Parathyroid adenoma (tissue), 2 donors: ENCODE measurements at regions not wholly inside any gene's neighbourhood (a gene's known extent, or its start where the extent isn't known, plus 50 kb on each side); places are given as distances from the start of the nearest gene placed in this dataset.
"Not testable (repeated sequence)": the region's sequence is repeated elsewhere in the genome, so short reads cannot be mapped to it uniquely, and the experiment has no call there.

Experiments
- H2AFZ ChIP-seq: fragments of 300-600 bp; sonication (generic); one replicate; pipeline ENCODE4 v1.7.0; 2017; ENCODE audit warnings: antibody characterized with exemption, mild to moderate bottlenecking
- H3K27ac ChIP-seq: fragments of 300-600 bp; sonication (generic); one replicate; pipeline ENCODE4 v1.7.0; 2017
- H3K27me3 ChIP-seq: fragments of 300-600 bp; sonication (generic); one replicate; pipeline ENCODE4 v1.7.0; 2017; ENCODE audit warnings: low read length; ENCODE audit not compliant: control insufficient read depth, insufficient read depth
- H3K36me3 ChIP-seq: fragments of 300-600 bp; sonication (generic); one replicate; pipeline ENCODE4 v1.7.0; 2017; ENCODE audit warnings: low read length; ENCODE audit not compliant: control insufficient read depth, insufficient read depth
- H3K4me1 ChIP-seq: fragments of 300-600 bp; sonication (generic); one replicate; pipeline ENCODE4 v1.7.0; 2017; ENCODE audit warnings: control low read depth
- H3K4me2 ChIP-seq: fragments of 300-600 bp; sonication (generic); one replicate; pipeline ENCODE4 v1.7.0; 2017; ENCODE audit warnings: low read length
- H3K4me3 ChIP-seq: fragments of 300-600 bp; sonication (generic); one replicate; pipeline ENCODE4 v1.7.0; 2017; ENCODE audit warnings: low read depth, low read length
- H3K79me2 ChIP-seq: fragments of 300-600 bp; sonication (generic); one replicate; pipeline ENCODE4 v1.7.0; 2017; ENCODE audit warnings: control low read depth
- H3K9ac ChIP-seq: fragments of 300-600 bp; sonication (generic); one replicate; pipeline ENCODE4 v1.7.0; 2017; ENCODE audit warnings: mild to moderate bottlenecking
- H3K9me3 ChIP-seq: fragments of 300-600 bp; sonication (generic); one replicate; pipeline ENCODE4 v1.7.0; 2017; ENCODE audit warnings: low read length; ENCODE audit not compliant: control insufficient read depth
- TF ChIP-seq, protein P1 (sequence below): fragments of 300-600 bp; sonication (generic); IDR thresholded peaks from one replicate; pipeline ENCODE4 v1.7.0; 2017; ENCODE audit warnings: antibody characterized with exemption, mild to moderate bottlenecking
- donor health status: primary hyperparathyroidism.

DNA sequence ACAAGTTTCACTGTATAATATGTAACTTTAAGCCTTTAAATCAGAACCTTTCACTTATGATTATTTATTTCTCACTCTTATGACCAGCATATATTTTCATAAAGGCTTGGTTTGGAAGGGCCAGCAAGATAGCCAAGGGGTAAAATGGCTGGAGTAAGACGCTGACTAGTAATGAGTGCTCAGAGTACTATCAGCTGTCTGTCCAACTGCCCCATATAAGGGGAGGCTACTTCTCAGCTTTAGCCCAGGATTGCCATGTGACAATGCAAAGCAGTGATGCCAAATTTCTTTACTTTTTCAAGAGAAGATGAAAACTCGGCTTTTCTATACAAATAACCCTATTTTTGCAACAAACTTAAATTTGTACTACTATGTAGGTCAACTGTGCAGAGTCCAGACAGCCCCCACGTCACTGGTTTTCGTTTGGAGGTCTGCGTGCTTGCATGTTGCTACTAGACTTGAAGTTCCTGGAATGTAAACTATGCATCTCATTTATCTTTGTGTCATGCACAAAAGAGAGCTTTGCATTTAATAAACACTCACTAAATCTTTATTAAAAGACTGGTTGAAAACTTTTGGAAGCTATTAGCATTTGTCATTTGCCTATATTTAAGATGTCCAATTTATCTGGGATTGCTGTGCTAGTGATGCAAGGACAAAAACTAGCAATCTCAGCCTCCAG is 110.4 kb downstream of the TNFSF18 start:
- no peaks in the 10 kb centered on the region for H3K4me1 ChIP-seq
- H3K4me2 ChIP-seq, result no peak overlapping the region
- TF ChIP-seq, protein P1, sequence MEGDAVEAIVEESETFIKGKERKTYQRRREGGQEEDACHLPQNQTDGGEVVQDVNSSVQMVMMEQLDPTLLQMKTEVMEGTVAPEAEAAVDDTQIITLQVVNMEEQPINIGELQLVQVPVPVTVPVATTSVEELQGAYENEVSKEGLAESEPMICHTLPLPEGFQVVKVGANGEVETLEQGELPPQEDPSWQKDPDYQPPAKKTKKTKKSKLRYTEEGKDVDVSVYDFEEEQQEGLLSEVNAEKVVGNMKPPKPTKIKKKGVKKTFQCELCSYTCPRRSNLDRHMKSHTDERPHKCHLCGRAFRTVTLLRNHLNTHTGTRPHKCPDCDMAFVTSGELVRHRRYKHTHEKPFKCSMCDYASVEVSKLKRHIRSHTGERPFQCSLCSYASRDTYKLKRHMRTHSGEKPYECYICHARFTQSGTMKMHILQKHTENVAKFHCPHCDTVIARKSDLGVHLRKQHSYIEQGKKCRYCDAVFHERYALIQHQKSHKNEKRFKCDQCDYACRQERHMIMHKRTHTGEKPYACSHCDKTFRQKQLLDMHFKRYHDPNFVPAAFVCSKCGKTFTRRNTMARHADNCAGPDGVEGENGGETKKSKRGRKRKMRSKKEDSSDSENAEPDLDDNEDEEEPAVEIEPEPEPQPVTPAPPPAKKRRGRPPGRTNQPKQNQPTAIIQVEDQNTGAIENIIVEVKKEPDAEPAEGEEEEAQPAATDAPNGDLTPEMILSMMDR, result no peak
- H3K27me3 ChIP-seq, result no peaks in the 10 kb centered on the region
- H3K27ac ChIP-seq, result no peak overlapping the region
- H3K4me3 ChIP-seq, result no peak overlapping the region
- no peak overlapping the region for H3K9ac ChIP-seq
- no peaks in the 10 kb centered on the region for H3K9me3 ChIP-seq
- no peaks in the 10 kb centered on the region for H3K79me2 ChIP-seq
- H3K36me3 ChIP-seq, result no peaks in the 10 kb centered on the region
- no peak overlapping the region for H2AFZ ChIP-seq

DNA sequence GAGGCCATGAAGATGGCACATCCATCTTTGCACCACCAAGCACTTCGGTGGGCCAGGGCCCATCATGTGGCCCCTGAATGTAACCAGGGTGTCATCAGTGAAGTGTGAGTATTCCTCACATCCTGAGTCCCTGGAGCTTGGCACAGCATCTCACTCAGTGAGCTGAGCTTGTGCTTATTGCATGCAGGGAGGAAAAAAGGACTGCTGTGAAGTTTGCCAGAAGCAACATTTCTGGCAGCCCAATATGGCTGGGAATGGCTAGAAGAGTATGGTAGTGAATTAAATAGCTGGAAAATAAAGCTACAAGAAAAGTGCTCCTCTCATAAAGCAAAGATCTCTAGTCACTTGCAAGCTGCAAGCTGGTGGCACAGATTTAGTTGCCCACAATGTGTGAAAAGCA is 109.3 kb downstream of the TNFSF18 start:
- Histone ChIP-seq H3K36me3 (no peaks in the 10 kb centered on the region), H3K27me3 (no peaks in the 10 kb centered on the region), H3K4me2 (no peak overlapping the region), H3K4me1 (no peaks in the 10 kb centered on the region), H3K9ac (no peak overlapping the region), H3K79me2 (no peaks in the 10 kb centered on the region), H3K9me3 (no peaks in the 10 kb centered on the region), H3K4me3 (no peak overlapping the region), H2AFZ (no peak overlapping the region), H3K27ac (no peak overlapping the region)
- TF ChIP-seq, protein P1, result no peak

DNA sequence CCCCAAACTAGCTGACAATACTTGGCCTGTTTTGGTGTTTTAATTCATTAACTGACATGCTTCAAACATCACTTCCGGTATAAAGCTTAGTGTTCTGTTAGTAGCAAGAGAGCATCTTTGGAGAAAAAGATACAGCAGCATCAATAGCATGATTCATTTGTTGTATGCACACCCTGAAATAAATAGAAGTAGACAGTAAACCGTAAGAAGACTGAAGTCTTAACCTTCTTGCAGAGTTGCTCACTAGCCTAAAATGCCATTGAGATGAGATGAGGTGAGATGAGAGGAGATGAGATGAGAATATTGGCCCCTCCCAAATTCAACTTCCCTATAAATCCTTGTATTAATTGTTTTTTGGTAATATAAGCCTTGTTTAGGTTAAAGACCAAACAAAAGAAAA is 108.8 kb downstream of the TNFSF18 start:
- Histone ChIP-seq H2AFZ (no peak overlapping the region), H3K9me3 (no peaks in the 10 kb centered on the region), H3K4me2 (no peak overlapping the region), H3K4me3 (no peak overlapping the region), H3K4me1 (no peaks in the 10 kb centered on the region), H3K36me3 (no peaks in the 10 kb centered on the region), H3K27me3 (no peaks in the 10 kb centered on the region), H3K9ac (no peak overlapping the region), H3K79me2 (no peaks in the 10 kb centered on the region), H3K27ac (no peak overlapping the region)
- TF ChIP-seq, protein P1, result no peak

DNA sequence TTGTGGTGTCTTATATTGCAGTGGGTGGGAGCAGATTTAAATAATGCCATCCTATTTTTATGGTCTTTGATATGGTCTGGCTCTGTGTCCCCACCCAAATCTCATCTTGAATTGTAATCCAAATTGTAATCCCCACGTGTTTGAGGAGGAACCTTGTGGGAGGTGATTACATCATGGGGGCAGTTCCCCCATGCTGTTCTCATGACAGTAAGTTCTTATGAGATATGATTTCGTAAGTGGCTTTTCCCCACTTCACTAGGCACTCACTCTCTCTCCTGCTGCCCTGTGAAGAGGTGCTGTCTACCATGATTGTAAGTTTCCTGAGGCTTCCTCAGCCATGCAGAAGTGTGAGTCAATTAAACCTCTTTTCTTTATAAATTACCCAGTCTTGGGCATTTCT is 107.6 kb downstream of the TNFSF18 start:
- H3K9me3 ChIP-seq, H3K4me1 ChIP-seq, H3K27me3 ChIP-seq, H3K79me2 ChIP-seq, H2AFZ ChIP-seq, H3K4me2 ChIP-seq, H3K9ac ChIP-seq, H3K36me3 ChIP-seq, H3K4me3 ChIP-seq, H3K27ac ChIP-seq: not testable (repeated sequence)

DNA sequence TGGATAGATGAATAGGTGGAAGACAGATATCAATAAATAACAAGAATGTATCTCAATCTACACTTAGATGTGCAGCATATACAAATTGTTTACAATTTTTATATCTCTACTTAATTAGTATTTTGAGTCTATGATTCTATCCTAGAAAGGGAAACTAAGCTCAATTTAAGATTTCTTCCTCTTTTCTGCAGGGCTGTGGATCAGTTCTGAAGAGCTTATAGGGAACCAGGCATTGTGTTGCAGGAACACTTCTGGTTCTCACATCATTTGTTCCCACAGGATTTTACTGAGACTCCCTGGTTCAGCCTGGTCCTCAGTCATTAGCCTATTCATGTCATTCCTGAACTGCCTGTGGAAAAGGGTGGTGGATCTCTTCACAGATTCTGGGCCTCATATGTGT is 105.8 kb downstream of the TNFSF18 start:
- no peak overlapping the region for H3K4me3 ChIP-seq
- H3K79me2 ChIP-seq, result no peaks in the 10 kb centered on the region
- no peak overlapping the region for H2AFZ ChIP-seq
- H3K36me3 ChIP-seq, result no peaks in the 10 kb centered on the region
- no peaks in the 10 kb centered on the region for H3K27me3 ChIP-seq
- no peaks in the 10 kb centered on the region for H3K4me1 ChIP-seq
- H3K9ac ChIP-seq, result no peak overlapping the region
- H3K9me3 ChIP-seq, result no peaks in the 10 kb centered on the region
- H3K27ac ChIP-seq, result no peak overlapping the region
- H3K4me2 ChIP-seq, result no peak overlapping the region
- TF ChIP-seq, protein P1, result no peak
